Loucy (cell line): ENCODE measurements at regions not wholly inside any gene's neighbourhood (a gene's known extent, or its start where the extent isn't known, plus 50 kb on each side); places are given as distances from the start of the nearest gene placed in this dataset.

Experiments used
- CTCF ChIP-seq: fragments of 200-600 bp; sonication (generic); conservative IDR thresholded peaks from 2 replicates; pipeline ENCODE4 v1.5.1; 2014; ENCODE audit warnings: mild to moderate bottlenecking, antibody characterized with exemption, low read length
- EZH2phosphoT487 ChIP-seq: fragments of 200-600 bp; IDR thresholded peaks from 2 replicates; pipeline ENCODE4 v1.6.1; 2018; ENCODE audit warnings: antibody characterized with exemption, mild to moderate bottlenecking, moderate library complexity, borderline replicate concordance

DNA sequence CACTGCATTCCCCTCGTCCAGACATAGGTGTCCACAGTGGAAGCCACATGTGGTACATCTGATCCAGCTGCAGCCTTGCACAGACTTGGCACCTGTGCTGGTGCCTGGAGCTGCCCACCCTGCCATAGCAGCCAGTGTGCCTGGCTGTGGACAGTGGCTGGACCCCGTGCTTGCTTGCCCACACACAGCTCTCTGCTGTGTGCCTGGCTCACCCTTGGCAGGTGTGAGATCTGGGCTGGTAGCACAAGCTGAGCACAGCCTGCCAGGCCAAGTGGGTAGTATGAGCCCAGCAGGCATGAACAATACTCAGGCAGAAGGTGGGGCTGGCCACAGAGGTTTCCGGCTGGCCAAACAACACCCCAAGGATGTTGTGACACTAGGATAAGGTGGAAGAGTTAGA lies 614.4 kb downstream of the BCKDHB start:
- TF ChIP-seq CTCF (no peak), EZH2phosphoT487 (no peak)
